MM.1S (cell line): ENCODE measurements at regions not wholly inside any gene's neighbourhood (a gene's known extent, or its start where the extent isn't known, plus 50 kb on each side); places are given as distances from the start of the nearest gene placed in this dataset.
A peak's percentile ranks its signal among the peaks of the same experiment; 100 is the strongest.

ENCODE experiments used
- DNase-seq: peaks from one replicate; pipeline ENCODE4 v3.0.0-alpha.2; 2015
- H2AFZ ChIP-seq: fragments of 300-600 bp; sonication (generic); 2 replicates; pipeline ENCODE4 v1.6.0; 2016; ENCODE audit warnings: antibody characterized with exemption, low read length
- H3F3A ChIP-seq: fragments of 300-600 bp; sonication (generic); 2 replicates; pipeline ENCODE4 v1.6.1; 2016; ENCODE audit warnings: mild to moderate bottlenecking, antibody characterized with exemption, low read length, moderate library complexity, mixed read lengths; ENCODE audit not compliant: insufficient read depth
- H3K27ac ChIP-seq: fragments of 300-600 bp; sonication (generic); 2 replicates; pipeline ENCODE4 v1.5.1; 2016; ENCODE audit warnings: mild to moderate bottlenecking, low read length
- H3K27me3 ChIP-seq: fragments of 300-600 bp; sonication (generic); replicated peaks from 2 replicates; pipeline ENCODE4 v1.6.0; 2016; ENCODE audit warnings: low read length; ENCODE audit not compliant: insufficient read depth
- H3K36me3 ChIP-seq: fragments of 300-600 bp; sonication (generic); replicated peaks from 2 replicates; pipeline ENCODE4 v1.6.1; 2016; ENCODE audit warnings: mild to moderate bottlenecking, low read length, mixed read lengths; ENCODE audit not compliant: insufficient read depth
- H3K4me1 ChIP-seq: fragments of 300-600 bp; sonication (generic); 2 replicates; pipeline ENCODE4 v1.6.1; 2016; ENCODE audit warnings: low read length, mixed read lengths
- H3K4me2 ChIP-seq: fragments of 300-600 bp; sonication (generic); 2 replicates; pipeline ENCODE4 v1.6.0; 2016; ENCODE audit warnings: low read depth, low read length
- H3K4me3 ChIP-seq: fragments of 300-600 bp; sonication (generic); 2 replicates; pipeline ENCODE4 v1.5.1; 2016; ENCODE audit warnings: low read length, mixed read lengths
- H3K79me2 ChIP-seq: fragments of 300-600 bp; sonication (generic); 2 replicates; pipeline ENCODE4 v1.6.1; 2016; ENCODE audit warnings: mixed run types, low read length, mixed read lengths
- H3K9ac ChIP-seq: fragments of 300-600 bp; sonication (generic); 2 replicates; pipeline ENCODE4 v1.6.1; 2016; ENCODE audit warnings: low read length, mixed read lengths
- H3K9me2 ChIP-seq: fragments of 300-600 bp; sonication (generic); replicated peaks from 2 replicates; pipeline ENCODE4 v1.6.1; 2016; ENCODE audit warnings: mild to moderate bottlenecking, low read length, mixed read lengths; ENCODE audit not compliant: insufficient read depth
- H3K9me3 ChIP-seq: fragments of 300-600 bp; sonication (generic); replicated peaks from 2 replicates; pipeline ENCODE4 v1.6.1; 2016; ENCODE audit warnings: mild to moderate bottlenecking, low read length, mixed read lengths; ENCODE audit not compliant: insufficient read depth
- H4K20me1 ChIP-seq: fragments of 300-600 bp; sonication (generic); 2 replicates; pipeline ENCODE4 v1.6.1; 2016; ENCODE audit warnings: mild to moderate bottlenecking, low read length, moderate library complexity, mixed read lengths; ENCODE audit not compliant: insufficient read depth
- EZH2 ChIP-seq: fragments of 300-600 bp; sonication (generic); optimal IDR thresholded peaks from 2 replicates; pipeline ENCODE3; 2017; ENCODE audit warnings: low read depth, mild to moderate bottlenecking, antibody characterized with exemption, low read length, mixed read lengths
- EZH2phosphoT487 ChIP-seq: fragments of 300-600 bp; sonication (generic); IDR thresholded peaks from 2 replicates; pipeline ENCODE4 v1.6.1; 2018; ENCODE audit warnings: antibody characterized with exemption, low read length
- TF ChIP-seq, protein P1 (sequence below): fragments of 300-600 bp; sonication (generic); IDR thresholded peaks from 2 replicates; pipeline ENCODE4 v1.5.1; 2016; ENCODE audit warnings: antibody characterized with exemption, low read length, mixed read lengths

GRCh38 chr4:104795264-104795939 is 300.7 kb upstream of the CXXC4 start:
- Histone ChIP-seq H3K4me1 (peaks cover 7% of the 10 kb centered on the region; the same call in 1 of the 2 replicates), H3F3A (no peaks in the 10 kb centered on the region), H3K4me3 (no peak overlapping the region), H3K27me3 (no peaks in the 10 kb centered on the region), H2AFZ (no peak overlapping the region), H3K9me2 (no peaks in the 10 kb centered on the region), H3K9ac (no peak overlapping the region), H3K9me3 (no peaks in the 10 kb centered on the region), H3K79me2 (no peaks in the 10 kb centered on the region), H3K4me2 (no peak overlapping the region), H3K27ac (no peak overlapping the region), H4K20me1 (no peaks in the 10 kb centered on the region), H3K36me3 (no peaks in the 10 kb centered on the region)
- TF ChIP-seq, protein P1, sequence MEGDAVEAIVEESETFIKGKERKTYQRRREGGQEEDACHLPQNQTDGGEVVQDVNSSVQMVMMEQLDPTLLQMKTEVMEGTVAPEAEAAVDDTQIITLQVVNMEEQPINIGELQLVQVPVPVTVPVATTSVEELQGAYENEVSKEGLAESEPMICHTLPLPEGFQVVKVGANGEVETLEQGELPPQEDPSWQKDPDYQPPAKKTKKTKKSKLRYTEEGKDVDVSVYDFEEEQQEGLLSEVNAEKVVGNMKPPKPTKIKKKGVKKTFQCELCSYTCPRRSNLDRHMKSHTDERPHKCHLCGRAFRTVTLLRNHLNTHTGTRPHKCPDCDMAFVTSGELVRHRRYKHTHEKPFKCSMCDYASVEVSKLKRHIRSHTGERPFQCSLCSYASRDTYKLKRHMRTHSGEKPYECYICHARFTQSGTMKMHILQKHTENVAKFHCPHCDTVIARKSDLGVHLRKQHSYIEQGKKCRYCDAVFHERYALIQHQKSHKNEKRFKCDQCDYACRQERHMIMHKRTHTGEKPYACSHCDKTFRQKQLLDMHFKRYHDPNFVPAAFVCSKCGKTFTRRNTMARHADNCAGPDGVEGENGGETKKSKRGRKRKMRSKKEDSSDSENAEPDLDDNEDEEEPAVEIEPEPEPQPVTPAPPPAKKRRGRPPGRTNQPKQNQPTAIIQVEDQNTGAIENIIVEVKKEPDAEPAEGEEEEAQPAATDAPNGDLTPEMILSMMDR = no peak
- TF ChIP-seq EZH2phosphoT487 (no peak), EZH2 (no peak)
- peak; percentile 30 for DNase-seq

- Histone ChIP-seq H3K4me3 (no peak overlapping the region), H3K4me1 (no peaks in the 10 kb centered on the region), H2AFZ (no peak overlapping the region), H3K9me2 (no peaks in the 10 kb centered on the region), H4K20me1 (no peaks in the 10 kb centered on the region), H3K27me3 (no peaks in the 10 kb centered on the region), H3K79me2 (no peaks in the 10 kb centered on the region), H3K36me3 (no peaks in the 10 kb centered on the region), H3K9ac (no peak overlapping the region), H3K4me2 (no peak overlapping the region), H3K9me3 (no peaks in the 10 kb centered on the region), H3F3A (no peaks in the 10 kb centered on the region), H3K27ac (no peak overlapping the region)
- TF ChIP-seq EZH2 (no peak), EZH2phosphoT487 (no peak)
- TF ChIP-seq, protein P1 = no peak
- DNase-seq = no peak
Measured at GRCh38 chr4:104811727-104812126, 317.0 kb upstream of the CXXC4 start.

GRCh38 chr4:104815665-104816064 is 321.0 kb upstream of the CXXC4 start:
- DNase-seq = no peak
- no peaks in the 10 kb centered on the region for H3K4me1 ChIP-seq
- H3K9me2 ChIP-seq = no peaks in the 10 kb centered on the region
- H3K27ac ChIP-seq = no peak overlapping the region
- no peaks in the 10 kb centered on the region for H3K9me3 ChIP-seq
- no peak overlapping the region for H3K4me2 ChIP-seq
- TF ChIP-seq EZH2phosphoT487 (no peak), EZH2 (no peak)
- TF ChIP-seq, protein P1 = no peak
- H3K4me3 ChIP-seq = no peak overlapping the region
- H3K79me2 ChIP-seq = no peaks in the 10 kb centered on the region
- no peak overlapping the region for H3K9ac ChIP-seq
- H3K36me3 ChIP-seq = no peaks in the 10 kb centered on the region
- no peak overlapping the region for H2AFZ ChIP-seq
- no peaks in the 10 kb centered on the region for H3K27me3 ChIP-seq
- H4K20me1 ChIP-seq = no peaks in the 10 kb centered on the region
- H3F3A ChIP-seq = no peaks in the 10 kb centered on the region
